Fibroblast of villous mesenchyme (primary cell): ENCODE measurements at regions not wholly inside any gene's neighbourhood (a gene's known extent, or its start where the extent isn't known, plus 50 kb on each side); places are given as distances from the start of the nearest gene placed in this dataset.

Source experiments
- DNase-seq: peaks from one replicate; pipeline ENCODE4 v3.0.0-alpha.2; 2010; ENCODE audit warnings: low read depth
- H3K4me3 ChIP-seq: 2 replicates; pipeline ENCODE4 v1.5.1; 2011; ENCODE audit warnings: low read depth, mild to moderate bottlenecking, low read length
- TF ChIP-seq, protein P1 (sequence below): IDR thresholded peaks from 2 replicates; pipeline ENCODE4 v1.5.1; 2012; ENCODE audit warnings: low read depth, mild to moderate bottlenecking, low read length; ENCODE audit not compliant: insufficient read depth

DNA sequence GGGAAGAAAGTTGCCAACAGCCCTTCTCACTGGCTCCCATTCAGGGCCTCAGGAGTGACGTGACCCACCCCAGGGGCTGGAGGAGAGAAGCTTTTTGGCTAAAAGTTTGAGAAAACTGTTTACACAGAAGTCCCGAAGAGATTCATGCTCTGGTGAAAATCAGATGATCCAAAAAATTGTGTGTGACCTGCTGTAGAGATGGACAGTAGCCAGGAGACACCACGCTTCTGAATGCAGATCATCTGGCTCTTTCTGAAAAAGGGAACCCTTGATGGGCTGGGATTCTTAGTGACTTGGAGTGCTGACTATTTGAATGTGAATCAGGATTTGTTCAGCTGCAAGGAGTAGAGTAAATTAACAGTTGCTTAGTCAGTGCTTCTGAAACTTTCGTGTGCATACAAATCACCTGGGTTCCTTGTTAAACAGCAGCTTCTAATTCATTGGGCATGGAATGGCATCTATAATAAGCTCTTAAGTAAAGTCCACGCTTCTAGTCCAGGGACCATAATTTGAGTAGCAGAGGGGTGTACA, 265.1 kb downstream of the PREX1 start:
- TF ChIP-seq, protein P1, sequence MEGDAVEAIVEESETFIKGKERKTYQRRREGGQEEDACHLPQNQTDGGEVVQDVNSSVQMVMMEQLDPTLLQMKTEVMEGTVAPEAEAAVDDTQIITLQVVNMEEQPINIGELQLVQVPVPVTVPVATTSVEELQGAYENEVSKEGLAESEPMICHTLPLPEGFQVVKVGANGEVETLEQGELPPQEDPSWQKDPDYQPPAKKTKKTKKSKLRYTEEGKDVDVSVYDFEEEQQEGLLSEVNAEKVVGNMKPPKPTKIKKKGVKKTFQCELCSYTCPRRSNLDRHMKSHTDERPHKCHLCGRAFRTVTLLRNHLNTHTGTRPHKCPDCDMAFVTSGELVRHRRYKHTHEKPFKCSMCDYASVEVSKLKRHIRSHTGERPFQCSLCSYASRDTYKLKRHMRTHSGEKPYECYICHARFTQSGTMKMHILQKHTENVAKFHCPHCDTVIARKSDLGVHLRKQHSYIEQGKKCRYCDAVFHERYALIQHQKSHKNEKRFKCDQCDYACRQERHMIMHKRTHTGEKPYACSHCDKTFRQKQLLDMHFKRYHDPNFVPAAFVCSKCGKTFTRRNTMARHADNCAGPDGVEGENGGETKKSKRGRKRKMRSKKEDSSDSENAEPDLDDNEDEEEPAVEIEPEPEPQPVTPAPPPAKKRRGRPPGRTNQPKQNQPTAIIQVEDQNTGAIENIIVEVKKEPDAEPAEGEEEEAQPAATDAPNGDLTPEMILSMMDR = no peak
- no peak overlapping the region for H3K4me3 ChIP-seq
- no peak for DNase-seq

DNA sequence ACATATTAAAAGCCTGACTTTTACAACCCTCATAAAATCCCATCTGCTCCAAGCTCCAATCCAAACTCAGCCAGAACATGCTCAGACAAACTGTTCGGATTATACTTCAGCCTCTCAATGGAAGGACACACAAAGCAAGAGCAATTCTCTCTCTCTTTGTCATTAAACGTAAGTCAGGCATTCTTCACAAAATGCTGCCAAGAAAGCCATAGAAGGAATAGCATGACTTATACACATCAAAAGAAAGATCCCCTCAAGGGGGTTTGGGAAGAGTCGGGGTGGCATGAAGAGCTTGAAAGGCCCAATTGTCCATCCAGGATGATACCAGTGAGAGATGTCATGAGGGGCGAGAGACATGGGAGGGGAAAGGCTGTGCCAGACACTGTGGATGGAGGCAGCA, 268.9 kb downstream of the PREX1 start:
- DNase-seq = no peak
- H3K4me3 ChIP-seq = no peak overlapping the region
- TF ChIP-seq, protein P1 = no peak

- no peak for DNase-seq
- TF ChIP-seq, protein P1 = no peak
- H3K4me3 ChIP-seq = no peak overlapping the region
These were observed 270.4 kb downstream of the PREX1 start for GRCh38 chr20:48557380-48557779.

GRCh38 chr20:48556956-48557355, 270.8 kb downstream of the PREX1 start:
- DNase-seq = no peak
- TF ChIP-seq, protein P1 = no peak
- H3K4me3 ChIP-seq = no peak overlapping the region

- no peak for DNase-seq
- TF ChIP-seq, protein P1 = no peak
- H3K4me3 ChIP-seq = no peak overlapping the region
These were observed 275.2 kb downstream of the PREX1 start for GRCh38 chr20:48552550-48552949.

DNA sequence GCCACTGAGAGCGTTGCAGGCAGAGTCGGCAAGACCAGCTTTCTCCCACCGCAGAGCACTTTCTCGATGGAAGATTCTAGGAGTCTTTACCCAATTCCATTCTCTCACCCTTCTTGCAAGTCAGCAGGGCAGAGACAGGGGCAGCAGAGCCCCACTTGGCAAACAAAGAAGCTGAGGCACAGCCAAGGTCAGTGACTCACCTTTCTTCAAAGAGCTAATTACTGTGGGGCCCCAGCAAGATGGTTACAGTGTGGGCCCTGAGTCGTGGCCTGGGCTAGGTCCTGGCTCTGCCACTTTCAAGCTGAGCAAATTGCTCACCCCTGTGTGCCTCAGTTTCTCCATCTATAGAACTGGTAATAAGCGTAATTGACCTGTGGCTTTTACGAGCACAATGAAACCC, 277.0 kb downstream of the PREX1 start:
- H3K4me3 ChIP-seq = no peak overlapping the region
- DNase-seq = no peak
- TF ChIP-seq, protein P1 = no peak

- no peak for DNase-seq
- TF ChIP-seq, protein P1 = no peak
- no peak overlapping the region for H3K4me3 ChIP-seq
These were observed 280.1 kb downstream of the PREX1 start for GRCh38 chr20:48547664-48548063.
